GM19438 (cell line): ENCODE measurements at regions not wholly inside any gene's neighbourhood (a gene's known extent, or its start where the extent isn't known, plus 50 kb on each side); places are given as distances from the start of the nearest gene placed in this dataset.
"Not testable (repeated sequence)": the region's sequence is repeated elsewhere in the genome, so short reads cannot be mapped to it uniquely, and the experiment has no call there.

Source experiments
- ATAC-seq: cut with Tn5 transposase; IDR thresholded peaks from one replicate; pipeline ENCODE4 v1.9.1; 2021; ENCODE audit warnings: low read depth; ENCODE audit not compliant: unreplicated experiment

- ATAC-seq = no peak
These were observed 274.1 kb upstream of the CYRIA start for GRCh38 chr2:16939771-16940170.

GRCh38 chr2:16933355-16933754 lies 267.7 kb upstream of the CYRIA start:
- ATAC-seq = no peak

DNA sequence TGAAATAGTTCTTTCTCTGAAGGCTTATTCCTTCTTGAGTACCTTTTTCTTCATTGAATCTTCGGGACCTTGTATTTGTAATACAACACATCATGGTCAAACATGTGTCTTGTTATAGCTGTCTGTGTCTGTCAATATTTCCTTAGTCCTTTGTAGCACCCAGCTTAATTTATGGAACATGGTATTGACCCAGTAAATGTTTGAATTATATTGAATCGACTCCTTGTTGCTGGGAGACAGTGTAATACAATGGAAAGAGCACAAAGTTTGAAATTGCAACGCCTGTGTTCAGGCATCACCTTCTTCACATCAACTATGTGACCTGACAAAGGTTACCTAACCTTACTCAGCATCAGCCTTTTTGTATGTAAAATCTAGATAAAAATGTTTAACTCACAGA lies 267.2 kb upstream of the CYRIA start:
- no peak for ATAC-seq

DNA sequence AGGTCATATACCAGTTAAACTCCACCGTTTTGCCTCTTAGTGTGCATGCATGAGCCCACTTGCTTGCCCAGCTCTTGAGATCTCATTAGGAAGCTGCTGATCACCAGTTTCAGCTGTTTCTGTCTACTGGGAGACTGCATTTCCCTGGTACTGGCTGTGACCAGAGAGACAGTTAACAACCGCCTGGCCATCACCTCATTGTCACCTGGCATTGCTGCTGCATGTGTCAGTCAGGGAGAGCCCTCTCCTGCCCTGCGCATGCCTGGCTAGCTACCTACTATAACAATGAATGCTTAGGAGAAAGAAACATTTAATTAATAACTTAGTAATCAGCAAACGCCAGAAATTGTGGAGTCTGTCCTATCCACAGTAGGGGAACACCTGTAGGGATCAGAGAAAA lies 265.8 kb upstream of the CYRIA start:
- ATAC-seq = no peak

DNA sequence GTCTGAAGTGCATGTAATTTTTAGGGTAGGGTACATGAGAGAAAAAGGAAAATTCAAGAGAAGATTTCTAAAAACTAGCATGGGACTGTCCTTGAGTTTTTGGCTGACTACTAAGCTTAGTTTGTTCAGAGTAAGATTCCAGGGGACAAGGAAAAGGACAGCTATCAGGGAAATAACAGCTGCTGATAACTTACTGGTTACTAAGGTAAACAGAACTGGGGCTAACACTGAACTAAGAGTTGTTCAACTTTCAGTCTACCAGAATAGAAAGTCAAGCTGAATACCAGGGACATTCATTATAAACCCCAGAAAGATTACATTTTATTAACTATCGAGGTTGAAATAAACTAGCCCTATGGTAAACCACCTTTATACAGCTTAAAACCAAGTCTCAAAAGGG lies 261.8 kb upstream of the CYRIA start:
- ATAC-seq = no peak

GRCh38 chr2:16925145-16925544 lies 259.5 kb upstream of the CYRIA start:
- no peak for ATAC-seq

DNA sequence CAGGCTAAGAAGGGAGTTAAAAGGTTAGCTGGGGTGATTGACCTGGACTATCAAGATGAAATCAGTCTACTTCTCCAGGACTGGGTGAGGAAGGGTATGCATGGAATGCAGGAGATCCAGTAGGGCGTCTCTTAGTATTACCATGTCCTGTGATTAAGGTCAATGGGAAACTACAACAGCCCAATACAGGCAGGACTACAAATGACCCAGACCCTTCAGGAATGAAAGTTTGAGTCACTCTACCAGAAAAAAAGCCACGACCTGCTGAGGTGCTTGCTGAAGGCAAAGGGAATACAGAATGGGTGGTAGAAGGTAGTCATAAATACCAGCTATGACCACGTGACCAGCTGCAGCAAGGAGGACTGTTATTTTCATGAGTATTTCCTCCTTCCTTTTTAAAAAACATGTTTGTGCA lies 249.7 kb upstream of the CYRIA start:
- ATAC-seq = not testable (repeated sequence)

DNA sequence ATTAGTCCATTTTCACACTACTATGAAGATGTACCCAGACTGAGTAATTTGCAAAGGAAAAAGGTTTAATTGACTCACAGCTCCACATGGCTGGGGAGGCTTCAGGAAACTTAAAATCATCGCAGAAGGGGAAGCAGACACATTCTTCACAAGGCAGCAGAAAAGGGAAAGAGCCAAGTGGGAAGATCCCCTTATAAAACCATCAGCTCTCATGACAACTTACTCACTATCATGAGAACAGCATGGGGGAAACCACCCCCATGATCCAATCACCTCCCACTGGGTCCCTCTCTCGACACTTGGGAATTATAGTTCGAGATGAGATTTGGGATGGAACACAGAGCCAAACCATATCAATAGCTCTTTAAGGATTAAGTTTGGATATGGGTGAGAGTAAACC lies 246.1 kb upstream of the CYRIA start:
- no peak for ATAC-seq

GRCh38 chr2:16908656-16909055 lies 243.0 kb upstream of the CYRIA start:
- no peak for ATAC-seq

DNA sequence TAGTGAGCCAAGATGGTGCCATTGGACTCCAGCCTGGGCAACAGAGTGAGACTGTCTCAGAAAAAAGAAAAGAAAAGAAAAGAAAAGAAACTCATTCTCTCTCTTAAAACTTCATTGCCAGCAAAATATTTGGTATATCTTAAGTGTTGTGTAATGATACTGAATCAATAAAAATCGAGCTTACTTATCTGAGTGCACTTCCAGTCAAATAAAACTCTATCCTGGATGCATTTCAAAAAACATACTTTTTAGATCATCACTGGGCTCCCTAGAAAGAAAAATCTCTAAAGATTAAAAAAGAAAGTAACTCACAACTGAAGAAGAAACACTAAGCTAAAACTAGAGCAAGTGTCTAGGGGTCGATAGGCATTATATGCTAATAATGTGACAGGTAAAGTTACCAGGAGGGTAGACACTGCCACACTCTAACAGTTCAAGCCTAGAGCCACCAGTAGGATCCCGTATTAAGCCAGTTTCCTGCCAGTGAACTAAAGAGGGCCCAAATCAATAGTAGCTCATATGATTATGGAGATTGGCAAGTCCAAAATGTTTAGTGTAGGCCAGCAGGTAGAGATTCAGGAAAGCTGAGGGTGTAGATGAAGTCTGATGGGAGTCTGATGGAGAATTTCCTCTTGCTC lies 242.1 kb upstream of the CYRIA start:
- no peak for ATAC-seq

GRCh38 chr2:16905325-16905724 lies 239.7 kb upstream of the CYRIA start:
- not testable (repeated sequence) for ATAC-seq

DNA sequence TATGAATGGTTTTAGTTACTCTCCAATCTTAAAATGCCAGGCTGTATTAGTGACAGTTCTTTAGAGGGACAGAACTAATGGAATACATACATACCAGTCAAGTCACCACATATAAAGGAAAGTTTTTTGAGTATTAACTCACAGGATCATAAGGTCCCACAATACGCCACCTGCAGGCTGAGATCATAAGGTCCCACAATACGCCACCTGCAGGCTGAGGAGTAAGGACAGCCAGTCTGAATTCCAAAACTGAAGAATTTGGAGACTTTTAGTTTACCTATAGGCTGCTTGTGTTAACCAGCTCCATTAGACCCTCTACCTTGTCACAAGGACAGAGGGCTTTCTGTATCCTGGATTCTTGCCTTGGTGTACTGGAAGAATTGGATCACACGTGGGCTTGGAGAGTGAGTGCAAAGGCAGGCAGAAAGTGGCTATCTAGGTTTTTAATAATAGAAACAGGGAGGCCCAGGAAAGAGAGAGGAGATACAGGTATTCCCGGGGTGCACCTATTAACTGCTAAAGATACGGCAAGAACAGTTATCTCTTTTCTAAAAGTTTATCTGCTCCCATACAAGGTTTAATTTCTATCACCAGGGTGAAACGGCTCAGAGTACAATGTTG lies 234.9 kb upstream of the CYRIA start:
- ATAC-seq = peak; percentile 59

- peak; percentile 33 for ATAC-seq
These were observed 234.3 kb upstream of the CYRIA start for GRCh38 chr2:16899958-16900357.

DNA sequence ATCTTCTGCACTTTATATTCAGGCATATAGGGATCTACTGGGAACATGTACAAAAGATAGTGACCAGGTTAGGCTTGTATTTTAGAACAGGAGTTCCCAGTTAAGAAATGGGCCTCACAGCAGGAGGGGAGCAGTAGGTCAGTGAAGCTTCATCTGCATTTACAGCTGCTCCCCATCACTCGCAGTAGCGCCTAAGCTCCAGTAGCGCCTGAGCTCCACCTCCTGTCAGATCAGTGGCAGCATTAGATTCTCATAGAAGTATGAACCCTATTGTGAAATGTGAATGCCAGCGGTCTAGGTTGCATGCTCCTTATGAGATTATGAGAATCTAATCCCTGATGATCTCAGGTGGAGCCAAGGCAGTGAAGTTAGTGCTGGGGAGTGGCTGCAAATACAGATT lies 224.4 kb upstream of the CYRIA start:
- no peak for ATAC-seq

GRCh38 chr2:16885027-16885426 lies 219.4 kb upstream of the CYRIA start:
- ATAC-seq = no peak

DNA sequence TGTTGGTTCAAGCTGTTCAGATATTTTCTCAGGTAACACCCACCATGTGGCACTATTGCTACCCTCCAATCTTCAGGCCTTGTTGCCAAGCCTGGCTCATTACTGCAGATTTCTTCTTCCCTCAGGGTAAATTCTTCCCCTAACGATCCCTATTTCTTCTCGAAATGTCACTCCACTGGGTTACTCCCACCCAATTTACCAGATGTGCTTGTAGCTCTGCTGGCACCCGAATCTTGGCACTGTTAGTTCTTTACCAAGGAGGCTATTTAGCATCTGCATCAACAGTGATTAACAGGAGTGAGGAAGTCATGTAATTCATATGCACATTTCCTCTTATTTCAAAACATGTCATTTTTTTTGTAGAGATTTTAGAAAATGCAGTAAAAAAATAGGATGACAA lies 217.1 kb upstream of the CYRIA start:
- ATAC-seq = no peak

GRCh38 chr2:16881122-16881521 lies 215.5 kb upstream of the CYRIA start:
- ATAC-seq = no peak

DNA sequence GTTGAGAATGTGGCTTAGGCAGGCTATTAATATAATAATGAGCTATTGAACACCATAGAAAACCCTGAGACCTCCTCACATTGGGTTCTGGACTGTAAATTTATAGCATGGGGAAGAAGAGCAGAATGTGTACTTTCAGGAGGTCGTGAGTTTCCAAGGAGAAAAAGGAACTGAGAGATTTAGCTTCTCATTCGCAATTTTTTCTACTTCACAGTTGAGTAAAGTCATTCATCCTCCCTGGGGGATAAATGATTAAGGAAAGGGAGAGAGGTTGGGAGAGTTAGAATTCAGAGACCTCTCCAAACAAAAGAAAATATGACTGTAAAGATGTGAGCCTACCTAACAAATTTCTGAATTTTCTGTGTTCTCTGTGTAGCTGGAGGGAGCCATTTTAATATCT lies 205.8 kb upstream of the CYRIA start:
- ATAC-seq = no peak

- ATAC-seq = no peak
These were observed 204.9 kb upstream of the CYRIA start for GRCh38 chr2:16870491-16871076.

DNA sequence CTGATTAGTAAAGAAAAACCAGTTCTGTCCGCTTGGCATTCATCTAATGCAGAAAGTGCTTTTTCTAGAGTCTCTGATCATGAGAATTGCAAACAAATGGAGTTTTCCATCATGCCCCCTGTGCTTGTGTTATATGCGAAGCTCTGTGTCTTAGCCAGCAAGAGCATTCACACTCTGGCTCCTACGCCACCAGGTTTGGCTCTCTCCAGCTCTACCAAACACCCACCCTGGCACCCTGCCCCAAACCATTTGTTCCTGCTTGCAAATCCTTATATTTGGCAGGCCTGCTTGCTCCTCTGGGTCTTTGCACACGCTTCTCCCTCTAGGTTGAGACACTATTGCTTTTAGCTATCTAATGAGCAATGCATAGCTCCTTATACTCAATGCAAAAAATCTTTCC lies 204.1 kb upstream of the CYRIA start:
- ATAC-seq = no peak

GRCh38 chr2:16862471-16862870 lies 196.8 kb upstream of the CYRIA start:
- ATAC-seq = no peak

DNA sequence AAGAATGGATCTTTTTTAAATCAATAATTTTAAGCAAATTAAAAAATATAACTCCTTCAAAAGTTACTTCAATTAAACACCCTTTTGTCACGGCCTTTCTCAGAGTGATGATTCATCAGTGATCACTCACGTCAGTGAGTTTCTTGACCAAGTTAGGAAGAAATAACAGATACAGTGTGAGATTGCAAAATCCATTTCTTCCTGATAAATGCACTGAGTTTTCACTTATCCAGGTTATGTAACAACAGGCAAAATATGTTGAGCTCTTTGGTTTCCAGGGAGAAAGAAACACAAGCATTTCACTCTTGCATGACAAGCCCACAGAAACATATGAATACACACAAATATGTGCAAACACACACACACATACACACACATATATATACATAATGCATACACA lies 195.9 kb upstream of the CYRIA start:
- ATAC-seq = no peak
